CD14-positive monocyte (primary cell): ENCODE measurements at regions not wholly inside any gene's neighbourhood (a gene's known extent, or its start where the extent isn't known, plus 50 kb on each side); places are given as distances from the start of the nearest gene placed in this dataset.
"Not testable (repeated sequence)": the region's sequence is repeated elsewhere in the genome, so short reads cannot be mapped to it uniquely, and the experiment has no call there.

Experiments used
- DNase-seq, 3 donors: peaks; one replicate each; pipeline ENCODE4 v3.0.0-alpha.2; 2011 to 2022
- H2AFZ ChIP-seq: 2 replicates; pipeline ENCODE4 v1.6.0; 2012; ENCODE audit warnings: mild to moderate bottlenecking, low read depth, low read length, inconsistent platforms; ENCODE audit not compliant: insufficient read depth, poor library complexity, severe bottlenecking
- H3K27ac ChIP-seq, 2 donors: 1 replicate in 1 of 2; 2 replicates in 1 of 2; pipeline ENCODE4 v1.5.1; 2012 to 2013; ENCODE audit warnings: low read length in 2 of 2, control low read depth in 1 of 2, inconsistent platforms in 1 of 2, low read depth in 1 of 2, mild to moderate bottlenecking in 1 of 2
- H3K27me3 ChIP-seq, 2 donors: one replicate each; pipeline versions ENCODE4 v1.6.0 to v1.6.1; 2011 to 2013; ENCODE audit warnings: low read length in 2 of 2; ENCODE audit not compliant: control insufficient read depth in 2 of 2, insufficient read depth in 2 of 2
- H3K36me3 ChIP-seq, 2 donors: replicated peaks in 1 of 2; 1 replicate in 1 of 2; 2 replicates in 1 of 2; pipeline versions ENCODE4 v1.5.1 to v1.6.1; 2012 to 2013; ENCODE audit warnings: low read length in 2 of 2, control low read depth in 1 of 2, inconsistent platforms in 1 of 2, mild to moderate bottlenecking in 1 of 2; ENCODE audit not compliant: insufficient read depth in 2 of 2, control insufficient read depth in 1 of 2
- H3K4me1 ChIP-seq, 2 donors: 1 replicate in 1 of 2; 2 replicates in 1 of 2; pipeline versions ENCODE4 v1.5.1 to v1.6.1; 2012 to 2013; ENCODE audit warnings: low read length in 2 of 2, control low read depth in 1 of 2, inconsistent platforms in 1 of 2, mild to moderate bottlenecking in 1 of 2, moderate library complexity in 1 of 2; ENCODE audit not compliant: insufficient read depth in 2 of 2, control insufficient read depth in 1 of 2
- H3K4me2 ChIP-seq: replicated peaks from 2 replicates; pipeline ENCODE3; 2012; ENCODE audit warnings: low read length, moderate library complexity, mild to moderate bottlenecking; ENCODE audit not compliant: poor library complexity, severe bottlenecking; ENCODE audit errors: extremely low read depth
- H3K4me3 ChIP-seq, 3 experiments: fragments of 200-600 bp in 1 of 3; sonication (generic) in 1 of 3; replicated peaks in 1 of 3; 1 replicate in 2 of 3; 2 replicates in 1 of 3; pipeline ENCODE4 v1.5.1; 2011 to 2013; ENCODE audit warnings: low read length in 3 of 3, mild to moderate bottlenecking in 3 of 3, control low read depth in 2 of 3, low read depth in 2 of 3, inconsistent platforms in 1 of 3, moderate library complexity in 1 of 3
- H3K79me2 ChIP-seq: 2 replicates; pipeline ENCODE4 v1.6.0; 2012; ENCODE audit warnings: mild to moderate bottlenecking, control low read depth, inconsistent platforms, low read length, moderate library complexity; ENCODE audit not compliant: insufficient read depth
- H3K9ac ChIP-seq: 2 replicates; pipeline ENCODE4 v1.6.0; 2017; ENCODE audit warnings: low read length, mild to moderate bottlenecking; ENCODE audit not compliant: insufficient read depth, poor library complexity, severe bottlenecking
- H3K9me3 ChIP-seq, 2 donors: replicated peaks in 1 of 2; 1 replicate in 1 of 2; 2 replicates in 1 of 2; pipeline versions ENCODE4 v1.5.1 to v1.6.1; 2012 to 2013; ENCODE audit warnings: low read length in 2 of 2, control low read depth in 1 of 2; ENCODE audit not compliant: control insufficient read depth in 1 of 2, insufficient read depth in 1 of 2
- H4K20me1 ChIP-seq: 2 replicates; pipeline ENCODE4 v1.6.0; 2012; ENCODE audit warnings: mild to moderate bottlenecking, low read length, control low read depth, moderate library complexity; ENCODE audit not compliant: insufficient read depth
- H3K27ac Mint-ChIP-seq, 7 donors: one replicate each; pipeline ENCODE4 v1.8.0; 2020; ENCODE audit warnings: mild to moderate bottlenecking in 7 of 7, mixed read lengths in 7 of 7, moderate library complexity in 6 of 7, inconsistent platforms in 2 of 7
- H3K27me3 Mint-ChIP-seq, 3 donors: one replicate each; pipeline ENCODE4 v1.8.0; 2021 to 2022; ENCODE audit warnings: low read depth in 3 of 3, mild to moderate bottlenecking in 3 of 3, mixed read lengths in 3 of 3, moderate library complexity in 3 of 3, inconsistent platforms in 1 of 3
- H3K36me3 Mint-ChIP-seq, 2 donors: one replicate each; pipeline ENCODE4 v1.8.0; 2020; ENCODE audit warnings: mixed read lengths in 2 of 2, inconsistent platforms in 1 of 2, mild to moderate bottlenecking in 1 of 2
- H3K4me1 Mint-ChIP-seq: one replicate; pipeline ENCODE4 v1.8.0; 2020; ENCODE audit warnings: mild to moderate bottlenecking, mixed read lengths
- H3K4me3 Mint-ChIP-seq, 2 donors: one replicate each; pipeline ENCODE4 v1.8.0; 2020; ENCODE audit warnings: mild to moderate bottlenecking in 2 of 2, mixed read lengths in 2 of 2, moderate library complexity in 1 of 2
- H3K9me3 Mint-ChIP-seq, 7 donors: one replicate each; pipeline ENCODE4 v1.8.0; 2020 to 2022; ENCODE audit warnings: mixed read lengths in 7 of 7, mild to moderate bottlenecking in 6 of 7, moderate library complexity in 6 of 7, inconsistent platforms in 2 of 7
- WGBS: methylation state at CpG from one replicate; pipeline ENCODE4 v1.1.5; 2013; ENCODE audit warnings: missing lambda C conversion rate; ENCODE audit not compliant: insufficient coverage; 5-methylcytosine and 5-hydroxymethylcytosine counted together
- intact Hi-C, 2 donors: fragments of 100-400 bp; cut with micrococcal nuclease; formaldehyde crosslinking; loops; one replicate each; pipeline versions ENCODE4 v1.15.0 to v1.15.1; 2023
- TF ChIP-seq, protein P1 (sequence below): fragments of 200-600 bp; IDR thresholded peaks from one replicate; pipeline ENCODE4 v1.8.0; 2022; ENCODE audit warnings: antibody characterized with exemption, mild to moderate bottlenecking

DNA sequence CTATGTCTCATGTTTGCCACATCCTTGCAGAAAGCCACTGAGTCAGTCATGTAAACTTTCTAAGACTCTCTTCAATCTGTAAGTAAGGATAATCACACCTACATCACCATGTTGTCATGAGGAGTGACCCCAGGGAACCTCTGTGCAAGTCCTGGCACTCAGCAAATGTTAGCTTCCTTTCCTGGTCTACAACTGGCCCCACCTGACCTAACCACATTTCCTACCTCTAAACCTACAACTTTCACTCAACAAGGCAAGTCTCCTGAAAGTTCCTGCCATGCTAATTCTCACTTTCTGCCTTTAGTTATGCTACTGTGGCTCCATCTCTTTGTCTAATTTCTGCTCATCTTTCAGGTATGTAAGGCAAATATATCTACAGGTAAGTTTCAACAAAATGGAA, 72.3 kb upstream of the SEM1 start:
- TF ChIP-seq, protein P1, sequence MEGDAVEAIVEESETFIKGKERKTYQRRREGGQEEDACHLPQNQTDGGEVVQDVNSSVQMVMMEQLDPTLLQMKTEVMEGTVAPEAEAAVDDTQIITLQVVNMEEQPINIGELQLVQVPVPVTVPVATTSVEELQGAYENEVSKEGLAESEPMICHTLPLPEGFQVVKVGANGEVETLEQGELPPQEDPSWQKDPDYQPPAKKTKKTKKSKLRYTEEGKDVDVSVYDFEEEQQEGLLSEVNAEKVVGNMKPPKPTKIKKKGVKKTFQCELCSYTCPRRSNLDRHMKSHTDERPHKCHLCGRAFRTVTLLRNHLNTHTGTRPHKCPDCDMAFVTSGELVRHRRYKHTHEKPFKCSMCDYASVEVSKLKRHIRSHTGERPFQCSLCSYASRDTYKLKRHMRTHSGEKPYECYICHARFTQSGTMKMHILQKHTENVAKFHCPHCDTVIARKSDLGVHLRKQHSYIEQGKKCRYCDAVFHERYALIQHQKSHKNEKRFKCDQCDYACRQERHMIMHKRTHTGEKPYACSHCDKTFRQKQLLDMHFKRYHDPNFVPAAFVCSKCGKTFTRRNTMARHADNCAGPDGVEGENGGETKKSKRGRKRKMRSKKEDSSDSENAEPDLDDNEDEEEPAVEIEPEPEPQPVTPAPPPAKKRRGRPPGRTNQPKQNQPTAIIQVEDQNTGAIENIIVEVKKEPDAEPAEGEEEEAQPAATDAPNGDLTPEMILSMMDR = no peak
- no peak overlapping the region for H3K4me3 ChIP-seq
- no peaks in the 10 kb centered on the region for H3K36me3 ChIP-seq
- H3K9me3 ChIP-seq = no peaks in the 10 kb centered on the region
- no peaks in the 10 kb centered on the region for H3K79me2 ChIP-seq
- DNase-seq = no peak
- no peak overlapping the region for H2AFZ ChIP-seq
- no peaks in the 10 kb centered on the region for H4K20me1 ChIP-seq
- H3K27me3 ChIP-seq = no peaks in the 10 kb centered on the region
- H3K27ac ChIP-seq = no peak overlapping the region
- H3K36me3 Mint-ChIP-seq = no peaks in the 10 kb centered on the region
- intact Hi-C loops = no loop called here
- no peak overlapping the region for H3K9ac ChIP-seq
- no peaks in the 10 kb centered on the region for H3K4me1 ChIP-seq
- H3K27ac Mint-ChIP-seq = no peak overlapping the region
- H3K4me3 Mint-ChIP-seq = no peak overlapping the region
- H3K9me3 Mint-ChIP-seq = peaks cover 0 to 2% (median 0%) of the 10 kb centered on the region in 7 donors
- H3K4me2 ChIP-seq = no peak overlapping the region
- peaks cover 0 to 3% (median 0%) of the 10 kb centered on the region in 3 donors for H3K27me3 Mint-ChIP-seq
- no peaks in the 10 kb centered on the region for H3K4me1 Mint-ChIP-seq

DNA sequence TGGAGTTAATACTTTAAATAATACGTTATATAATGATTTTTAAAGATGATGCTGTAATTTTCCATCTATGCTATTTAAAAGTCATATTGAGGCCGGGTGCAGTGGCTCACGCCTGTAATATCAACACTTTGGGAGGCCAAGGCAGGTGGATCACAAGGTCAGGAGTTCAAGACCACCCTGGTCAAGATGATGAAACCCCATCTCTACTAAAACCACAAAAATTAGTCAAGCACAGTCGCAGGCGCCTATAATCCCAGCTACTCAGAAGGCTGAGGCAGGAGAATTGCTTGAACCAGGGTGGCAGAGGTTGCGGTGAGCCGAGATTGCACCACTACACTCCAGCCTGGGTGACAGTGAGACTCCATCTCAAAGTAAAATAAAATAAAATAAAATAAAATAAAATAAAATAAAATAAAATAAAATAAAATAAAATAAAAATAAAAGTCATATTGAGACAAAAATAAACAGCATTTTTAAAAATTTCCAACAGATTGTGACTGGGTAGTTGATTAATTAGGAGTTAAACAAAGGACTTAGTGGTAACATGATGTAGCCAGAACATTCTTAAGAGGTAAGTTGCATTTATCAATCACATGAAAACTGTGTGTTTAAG, 73.1 kb upstream of the SEM1 start:
- H3K4me3 Mint-ChIP-seq, H3K9ac ChIP-seq, H3K27me3 Mint-ChIP-seq, H3K4me1 Mint-ChIP-seq, H3K27ac Mint-ChIP-seq, H3K9me3 Mint-ChIP-seq, H3K36me3 Mint-ChIP-seq, H2AFZ ChIP-seq, H3K4me3 ChIP-seq, intact Hi-C loops, H4K20me1 ChIP-seq, H3K79me2 ChIP-seq, H3K27me3 ChIP-seq, H3K9me3 ChIP-seq, H3K36me3 ChIP-seq, H3K4me2 ChIP-seq, H3K27ac ChIP-seq, H3K4me1 ChIP-seq, DNase-seq: not testable (repeated sequence)
- 90% methylated on average over 2 of the region's 7 CpGs for WGBS
